Liver (tissue), 8 donors: ENCODE measurements at regions not wholly inside any gene's neighbourhood (a gene's known extent, or its start where the extent isn't known, plus 50 kb on each side); places are given as distances from the start of the nearest gene placed in this dataset.

Experiments used
- DNase-seq: peaks from one replicate; pipeline ENCODE4 v3.0.0-alpha.2; 2017; ENCODE audit warnings: low spot score
- H3K27ac ChIP-seq, 2 donors: one replicate each; pipeline ENCODE4 v1.7.0; 2013; ENCODE audit warnings: inconsistent platforms in 2 of 2, low read length in 2 of 2, control low read depth in 1 of 2, low read depth in 1 of 2, mild to moderate bottlenecking in 1 of 2
- H3K27me3 ChIP-seq, 4 donors: one replicate each; pipeline versions ENCODE4 v1.6.1 to v1.7.0; 2013; ENCODE audit warnings: low read length in 3 of 4, inconsistent platforms in 1 of 4, mild to moderate bottlenecking in 1 of 4, moderate library complexity in 1 of 4; ENCODE audit not compliant: control insufficient read depth in 4 of 4, insufficient read depth in 4 of 4
- H3K36me3 ChIP-seq, 4 donors: one replicate each; pipeline versions ENCODE4 v1.6.1 to v1.7.0; 2013; ENCODE audit warnings: low read length in 3 of 4, mild to moderate bottlenecking in 3 of 4, low read depth in 1 of 4, moderate library complexity in 1 of 4; ENCODE audit not compliant: control insufficient read depth in 4 of 4, insufficient read depth in 3 of 4
- H3K4me1 ChIP-seq, 4 donors: one replicate each; pipeline versions ENCODE4 v1.6.1 to v1.7.0; 2013; ENCODE audit warnings: low read length in 3 of 4, mild to moderate bottlenecking in 3 of 4, moderate library complexity in 1 of 4; ENCODE audit not compliant: control insufficient read depth in 4 of 4, insufficient read depth in 4 of 4
- H3K4me3 ChIP-seq, 3 donors: one replicate each; pipeline versions ENCODE4 v1.6.1 to v1.7.0; 2013; ENCODE audit warnings: low read length in 3 of 3, control low read depth in 1 of 3, low read depth in 1 of 3, mild to moderate bottlenecking in 1 of 3
- H3K9ac ChIP-seq, 2 donors: one replicate each; pipeline ENCODE4 v1.7.0; 2013; ENCODE audit warnings: low read length in 2 of 2, mild to moderate bottlenecking in 2 of 2, moderate library complexity in 2 of 2, control low read depth in 1 of 2, low read depth in 1 of 2
- H3K9me3 ChIP-seq, 4 donors: one replicate each; pipeline versions ENCODE4 v1.6.1 to v1.7.0; 2013; ENCODE audit warnings: low read length in 3 of 4; ENCODE audit not compliant: control insufficient read depth in 4 of 4
- EGR1 ChIP-seq, 2 donors: IDR thresholded peaks; 2 replicates each; pipeline ENCODE4 v1.6.1; 2016 to 2018; ENCODE audit warnings: antibody characterized with exemption in 2 of 2, low read depth in 2 of 2
- FOXA1 ChIP-seq: IDR thresholded peaks from 2 replicates; pipeline ENCODE4 v1.6.1; 2016; ENCODE audit warnings: antibody characterized with exemption
- FOXA2 ChIP-seq: IDR thresholded peaks from 2 replicates; pipeline ENCODE4 v1.6.1; 2016; ENCODE audit warnings: antibody characterized with exemption
- GABPA ChIP-seq, 2 donors: IDR thresholded peaks in 1 of 2; conservative IDR thresholded peaks in 1 of 2; 2 replicates each; pipeline ENCODE4 v1.6.1; 2016; ENCODE audit warnings: antibody characterized with exemption in 2 of 2, mild to moderate bottlenecking in 1 of 2, moderate library complexity in 1 of 2
- HNF4A ChIP-seq, 2 donors: conservative IDR thresholded peaks; 2 replicates each; pipeline ENCODE4 v1.6.1; 2016; ENCODE audit warnings: antibody characterized with exemption in 2 of 2, mild to moderate bottlenecking in 2 of 2
- HNF4G ChIP-seq: IDR thresholded peaks from 2 replicates; pipeline ENCODE4 v1.6.1; 2016; ENCODE audit warnings: antibody characterized with exemption
- JUND ChIP-seq, 2 donors: IDR thresholded peaks; 2 replicates each; pipeline ENCODE4 v1.6.1; 2016; ENCODE audit warnings: antibody characterized with exemption in 2 of 2
- NR2F2 ChIP-seq: IDR thresholded peaks from 2 replicates; pipeline ENCODE4 v1.6.1; 2016; ENCODE audit warnings: antibody characterized with exemption
- RAD21 ChIP-seq, 2 donors: IDR thresholded peaks; 2 replicates each; pipeline ENCODE4 v1.6.1; 2016; ENCODE audit warnings: antibody characterized with exemption in 2 of 2, mild to moderate bottlenecking in 2 of 2
- RXRA ChIP-seq, 2 donors: IDR thresholded peaks; 2 replicates each; pipeline ENCODE4 v1.6.1; 2017 to 2018; ENCODE audit warnings: antibody characterized with exemption in 2 of 2, mild to moderate bottlenecking in 1 of 2
- SP1 ChIP-seq: IDR thresholded peaks from 2 replicates; pipeline ENCODE4 v1.6.1; 2018; ENCODE audit warnings: antibody characterized with exemption, mild to moderate bottlenecking
- TAF1 ChIP-seq: conservative IDR thresholded peaks from 2 replicates; pipeline ENCODE4 v1.6.1; 2016; ENCODE audit warnings: antibody characterized with exemption, mild to moderate bottlenecking
- YY1 ChIP-seq: IDR thresholded peaks from 2 replicates; pipeline ENCODE4 v1.6.1; 2016; ENCODE audit warnings: antibody characterized with exemption, mild to moderate bottlenecking
- WGBS: extraction: QIAGEN DNeasy Blood & Tissue Kit; methylation state at CpG from one replicate; pipeline ENCODE4 v1.1.7; 2013; 5-methylcytosine and 5-hydroxymethylcytosine counted together
- TF ChIP-seq, protein P1 (sequence below): IDR thresholded peaks from 2 replicates; pipeline ENCODE4 v1.6.1; 2016; ENCODE audit warnings: antibody characterized with exemption, mild to moderate bottlenecking
- TF ChIP-seq, protein P2 (sequence below): fragments of 150-350 bp; IDR thresholded peaks from 2 replicates; pipeline ENCODE4 v1.5.1; 2017; ENCODE audit warnings: improper control_type of control experiment, low read depth, low read length; ENCODE audit not compliant: missing input control
- TF ChIP-seq, protein P3 (sequence below): IDR thresholded peaks from 2 replicates; pipeline ENCODE4 v1.6.1; 2016; ENCODE audit warnings: antibody characterized with exemption
- TF ChIP-seq, protein P4 (sequence below): IDR thresholded peaks from 2 replicates; pipeline ENCODE4 v1.6.1; 2016; ENCODE audit warnings: antibody characterized with exemption
- TF ChIP-seq, protein P5 (sequence below): IDR thresholded peaks from 2 replicates; pipeline ENCODE4 v1.6.1; 2016; ENCODE audit warnings: antibody characterized with exemption
- donor health status: healthy.
- donor health status: healthy.
- donor health status: healthy.
- donor health status: healthy.
- donor health status: healthy.

DNA sequence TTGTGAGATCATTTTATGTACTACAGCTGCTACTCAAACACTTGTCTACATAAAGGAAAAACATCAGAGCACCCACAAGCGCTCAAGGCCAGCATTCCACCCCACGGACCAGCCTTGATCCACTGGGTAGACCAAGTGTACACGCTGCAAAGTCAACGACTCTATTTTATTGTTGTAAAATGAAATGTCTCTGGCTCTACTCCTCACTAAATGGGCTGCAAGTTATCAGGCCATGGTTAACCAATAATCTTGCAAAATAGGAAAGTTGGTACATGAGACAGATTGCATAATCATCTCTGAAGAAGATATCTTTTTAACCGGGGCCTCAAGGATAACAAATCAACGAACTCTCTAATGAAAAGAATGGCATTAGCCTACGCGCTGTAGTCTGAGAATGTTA, 69.9 kb upstream of the FOXN3 start (continued):
- TF ChIP-seq, protein P1, sequence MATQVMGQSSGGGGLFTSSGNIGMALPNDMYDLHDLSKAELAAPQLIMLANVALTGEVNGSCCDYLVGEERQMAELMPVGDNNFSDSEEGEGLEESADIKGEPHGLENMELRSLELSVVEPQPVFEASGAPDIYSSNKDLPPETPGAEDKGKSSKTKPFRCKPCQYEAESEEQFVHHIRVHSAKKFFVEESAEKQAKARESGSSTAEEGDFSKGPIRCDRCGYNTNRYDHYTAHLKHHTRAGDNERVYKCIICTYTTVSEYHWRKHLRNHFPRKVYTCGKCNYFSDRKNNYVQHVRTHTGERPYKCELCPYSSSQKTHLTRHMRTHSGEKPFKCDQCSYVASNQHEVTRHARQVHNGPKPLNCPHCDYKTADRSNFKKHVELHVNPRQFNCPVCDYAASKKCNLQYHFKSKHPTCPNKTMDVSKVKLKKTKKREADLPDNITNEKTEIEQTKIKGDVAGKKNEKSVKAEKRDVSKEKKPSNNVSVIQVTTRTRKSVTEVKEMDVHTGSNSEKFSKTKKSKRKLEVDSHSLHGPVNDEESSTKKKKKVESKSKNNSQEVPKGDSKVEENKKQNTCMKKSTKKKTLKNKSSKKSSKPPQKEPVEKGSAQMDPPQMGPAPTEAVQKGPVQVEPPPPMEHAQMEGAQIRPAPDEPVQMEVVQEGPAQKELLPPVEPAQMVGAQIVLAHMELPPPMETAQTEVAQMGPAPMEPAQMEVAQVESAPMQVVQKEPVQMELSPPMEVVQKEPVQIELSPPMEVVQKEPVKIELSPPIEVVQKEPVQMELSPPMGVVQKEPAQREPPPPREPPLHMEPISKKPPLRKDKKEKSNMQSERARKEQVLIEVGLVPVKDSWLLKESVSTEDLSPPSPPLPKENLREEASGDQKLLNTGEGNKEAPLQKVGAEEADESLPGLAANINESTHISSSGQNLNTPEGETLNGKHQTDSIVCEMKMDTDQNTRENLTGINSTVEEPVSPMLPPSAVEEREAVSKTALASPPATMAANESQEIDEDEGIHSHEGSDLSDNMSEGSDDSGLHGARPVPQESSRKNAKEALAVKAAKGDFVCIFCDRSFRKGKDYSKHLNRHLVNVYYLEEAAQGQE = no peak
- peak; percentile 30 to 66 for TF ChIP-seq RXRA (IDR thresholded peaks at IDR 0.05)

DNA sequence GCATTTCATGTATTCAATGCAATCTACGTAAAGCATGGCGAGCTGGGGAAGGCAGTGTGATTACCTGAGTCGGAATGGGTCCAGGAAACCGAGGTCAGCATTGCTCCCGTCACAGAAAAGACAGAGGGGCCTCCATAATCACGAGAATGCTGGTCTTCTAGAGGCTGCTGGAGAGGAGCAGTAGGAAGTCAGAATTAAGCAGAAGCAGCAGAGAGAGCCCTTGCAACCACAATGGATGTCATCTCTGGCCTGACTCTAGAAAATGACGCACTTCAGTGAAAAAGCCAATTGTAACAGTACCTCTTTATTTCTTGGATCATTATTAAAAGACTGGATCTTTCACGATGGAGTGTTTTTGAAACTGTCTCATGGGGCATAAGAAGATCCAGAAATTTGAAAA, 69.5 kb upstream of the FOXN3 start:
- no peak overlapping the region for H3K9ac ChIP-seq
- WGBS = 89% methylated on average over 8 of the region's 8 CpGs
- no peak overlapping the region for H3K4me3 ChIP-seq
- peaks cover 3 to 11% (median 6%) of the 10 kb centered on the region in 4 donors for H3K4me1 ChIP-seq
- H3K27ac ChIP-seq = no peak overlapping the region
- H3K9me3 ChIP-seq = no peaks in the 10 kb centered on the region
- TF ChIP-seq, protein P2, sequence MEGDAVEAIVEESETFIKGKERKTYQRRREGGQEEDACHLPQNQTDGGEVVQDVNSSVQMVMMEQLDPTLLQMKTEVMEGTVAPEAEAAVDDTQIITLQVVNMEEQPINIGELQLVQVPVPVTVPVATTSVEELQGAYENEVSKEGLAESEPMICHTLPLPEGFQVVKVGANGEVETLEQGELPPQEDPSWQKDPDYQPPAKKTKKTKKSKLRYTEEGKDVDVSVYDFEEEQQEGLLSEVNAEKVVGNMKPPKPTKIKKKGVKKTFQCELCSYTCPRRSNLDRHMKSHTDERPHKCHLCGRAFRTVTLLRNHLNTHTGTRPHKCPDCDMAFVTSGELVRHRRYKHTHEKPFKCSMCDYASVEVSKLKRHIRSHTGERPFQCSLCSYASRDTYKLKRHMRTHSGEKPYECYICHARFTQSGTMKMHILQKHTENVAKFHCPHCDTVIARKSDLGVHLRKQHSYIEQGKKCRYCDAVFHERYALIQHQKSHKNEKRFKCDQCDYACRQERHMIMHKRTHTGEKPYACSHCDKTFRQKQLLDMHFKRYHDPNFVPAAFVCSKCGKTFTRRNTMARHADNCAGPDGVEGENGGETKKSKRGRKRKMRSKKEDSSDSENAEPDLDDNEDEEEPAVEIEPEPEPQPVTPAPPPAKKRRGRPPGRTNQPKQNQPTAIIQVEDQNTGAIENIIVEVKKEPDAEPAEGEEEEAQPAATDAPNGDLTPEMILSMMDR = no peak
- no peak for TF ChIP-seq EGR1 (IDR thresholded peaks at IDR 0.05; ENCODE audit: low read depth in 2 of 2)
- no peak for TF ChIP-seq GABPA (IDR thresholded peaks at IDR 0.05 in 1 of 2, conservative IDR thresholded peaks at IDR 0.05 in 1 of 2)
- TF ChIP-seq, protein P3, sequence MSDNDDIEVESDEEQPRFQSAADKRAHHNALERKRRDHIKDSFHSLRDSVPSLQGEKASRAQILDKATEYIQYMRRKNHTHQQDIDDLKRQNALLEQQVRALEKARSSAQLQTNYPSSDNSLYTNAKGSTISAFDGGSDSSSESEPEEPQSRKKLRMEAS = no peak
- TF ChIP-seq, protein P4, sequence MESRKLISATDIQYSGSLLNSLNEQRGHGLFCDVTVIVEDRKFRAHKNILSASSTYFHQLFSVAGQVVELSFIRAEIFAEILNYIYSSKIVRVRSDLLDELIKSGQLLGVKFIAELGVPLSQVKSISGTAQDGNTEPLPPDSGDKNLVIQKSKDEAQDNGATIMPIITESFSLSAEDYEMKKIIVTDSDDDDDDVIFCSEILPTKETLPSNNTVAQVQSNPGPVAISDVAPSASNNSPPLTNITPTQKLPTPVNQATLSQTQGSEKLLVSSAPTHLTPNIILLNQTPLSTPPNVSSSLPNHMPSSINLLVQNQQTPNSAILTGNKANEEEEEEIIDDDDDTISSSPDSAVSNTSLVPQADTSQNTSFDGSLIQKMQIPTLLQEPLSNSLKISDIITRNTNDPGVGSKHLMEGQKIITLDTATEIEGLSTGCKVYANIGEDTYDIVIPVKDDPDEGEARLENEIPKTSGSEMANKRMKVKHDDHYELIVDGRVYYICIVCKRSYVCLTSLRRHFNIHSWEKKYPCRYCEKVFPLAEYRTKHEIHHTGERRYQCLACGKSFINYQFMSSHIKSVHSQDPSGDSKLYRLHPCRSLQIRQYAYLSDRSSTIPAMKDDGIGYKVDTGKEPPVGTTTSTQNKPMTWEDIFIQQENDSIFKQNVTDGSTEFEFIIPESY = no peak
- no peak for TF ChIP-seq RXRA (IDR thresholded peaks at IDR 0.05)
- no peak for TF ChIP-seq NR2F2
- TF ChIP-seq HNF4G = no peak
- no peak for TF ChIP-seq RAD21 (IDR thresholded peaks at IDR 0.05)
- no peak for TF ChIP-seq FOXA1
- TF ChIP-seq FOXA2 = no peak
- TF ChIP-seq, protein P1 = no peak
- TF ChIP-seq, protein P5, sequence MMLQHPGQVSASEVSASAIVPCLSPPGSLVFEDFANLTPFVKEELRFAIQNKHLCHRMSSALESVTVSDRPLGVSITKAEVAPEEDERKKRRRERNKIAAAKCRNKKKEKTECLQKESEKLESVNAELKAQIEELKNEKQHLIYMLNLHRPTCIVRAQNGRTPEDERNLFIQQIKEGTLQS = no peak
- TF ChIP-seq HNF4A (conservative IDR thresholded peaks at IDR 0.05) = no peak
- TF ChIP-seq TAF1 = no peak
- TF ChIP-seq JUND (IDR thresholded peaks at IDR 0.05) = no peak
- TF ChIP-seq SP1 = no peak
- TF ChIP-seq YY1 = no peak
- no peak for DNase-seq
- peaks cover 0 to 2% (median 0%) of the 10 kb centered on the region in 4 donors for H3K36me3 ChIP-seq
- no peaks in the 10 kb centered on the region for H3K27me3 ChIP-seq
